ENCODE measurements at regions not wholly inside any gene's neighbourhood (a gene's known extent, or its start where the extent isn't known, plus 50 kb on each side); places are given as distances from the start of the nearest gene placed in this dataset.
"Not testable (repeated sequence)": the region's sequence is repeated elsewhere in the genome, so short reads cannot be mapped to it uniquely, and the experiment has no call there.

GRCh38 chr1:224011751-224012150 is 102.2 kb upstream of the FBXO28 start:
- not testable (repeated sequence) for TF ChIP-seq CTCF, POLR2A (IDR thresholded peaks at IDR 0.05)
